ENCODE measurements at regions not wholly inside any gene's neighbourhood (a gene's known extent, or its start where the extent isn't known, plus 50 kb on each side); places are given as distances from the start of the nearest gene placed in this dataset.

GRCh38 chr2:221022554-221022953 lies 549.5 kb downstream of the EPHA4 start:
- Histone ChIP-seq H3K36me3 (no peaks in the 10 kb centered on the region), H3K27me3 (no peaks in the 10 kb centered on the region), H3K9me3 (no peaks in the 10 kb centered on the region), H3K4me3 (no peak overlapping the region), H3K4me1 (no peaks in the 10 kb centered on the region), H3K27ac (no peak overlapping the region)
- intact Hi-C loops (cut with DNase I; ENCODE audit: low total_unique reads) = no loop called here
- in situ Hi-C loops (cut with MboI; ENCODE audit: low sequenced_read_pairs in 4 of 4) = no loop called here
- no peak for DNase-seq
- no peak for ATAC-seq
- TF ChIP-seq POLR2A (IDR thresholded peaks at IDR 0.05) (no peak), CTCF (IDR thresholded peaks at IDR 0.05 in 4 of 5, conservative IDR thresholded peaks at IDR 0.05 in 1 of 5) (no peak)

- Histone ChIP-seq H3K27me3 (no peaks in the 10 kb centered on the region), H3K36me3 (no peaks in the 10 kb centered on the region), H3K4me3 (no peak overlapping the region), H3K9me3 (no peaks in the 10 kb centered on the region), H3K4me1 (no peaks in the 10 kb centered on the region), H3K27ac (no peak overlapping the region)
- ATAC-seq (no peak), DNase-seq (no peak)
- no peak for TF ChIP-seq CTCF (IDR thresholded peaks at IDR 0.05 in 4 of 5, conservative IDR thresholded peaks at IDR 0.05 in 1 of 5)
- TF ChIP-seq POLR2A (IDR thresholded peaks at IDR 0.05) = no peak
- intact Hi-C loops (cut with DNase I; ENCODE audit: low total_unique reads) (no loop called here), in situ Hi-C loops (cut with MboI; ENCODE audit: low sequenced_read_pairs in 4 of 4) (no loop called here)
These were observed 546.7 kb downstream of the EPHA4 start for GRCh38 chr2:221025398-221025797.

- no peak overlapping the region for H3K4me3 ChIP-seq
- no peaks in the 10 kb centered on the region for H3K4me1 ChIP-seq
- no peaks in the 10 kb centered on the region for H3K36me3 ChIP-seq
- H3K27ac ChIP-seq = no peak overlapping the region
- DNase-seq = no peak
- H3K9me3 ChIP-seq = no peaks in the 10 kb centered on the region
- no peak for ATAC-seq
- in situ Hi-C loops (cut with MboI; ENCODE audit: low sequenced_read_pairs in 4 of 4) = no loop called here
- intact Hi-C loops (cut with DNase I; ENCODE audit: low total_unique reads) = loop anchor here (2.0 kb wide), 1 partner anchor 19 kb away; no protein-coding TSS in a partner anchor
- no peak for TF ChIP-seq CTCF (IDR thresholded peaks at IDR 0.05 in 4 of 5, conservative IDR thresholded peaks at IDR 0.05 in 1 of 5)
- no peak for TF ChIP-seq POLR2A (IDR thresholded peaks at IDR 0.05)
- H3K27me3 ChIP-seq = no peaks in the 10 kb centered on the region
These were observed 537.9 kb downstream of the EPHA4 start for GRCh38 chr2:221034026-221034701.

GRCh38 chr2:221034973-221035372 lies 537.1 kb downstream of the EPHA4 start:
- no peaks in the 10 kb centered on the region for H3K36me3 ChIP-seq
- H3K4me1 ChIP-seq = no peaks in the 10 kb centered on the region
- no peaks in the 10 kb centered on the region for H3K27me3 ChIP-seq
- in situ Hi-C loops (cut with MboI; ENCODE audit: low sequenced_read_pairs in 4 of 4) = no loop called here
- intact Hi-C loops (cut with DNase I; ENCODE audit: low total_unique reads) = loop anchor here (2.0 kb wide), 1 partner anchor 18 kb away; no protein-coding TSS in a partner anchor
- DNase-seq = no peak
- no peak for ATAC-seq
- H3K4me3 ChIP-seq = no peak overlapping the region
- H3K27ac ChIP-seq = no peak overlapping the region
- no peak for TF ChIP-seq POLR2A (IDR thresholded peaks at IDR 0.05)
- no peak for TF ChIP-seq CTCF (IDR thresholded peaks at IDR 0.05 in 4 of 5, conservative IDR thresholded peaks at IDR 0.05 in 1 of 5)
- H3K9me3 ChIP-seq = no peaks in the 10 kb centered on the region

- TF ChIP-seq POLR2A (IDR thresholded peaks at IDR 0.05) (no peak), CTCF (IDR thresholded peaks at IDR 0.05 in 4 of 5, conservative IDR thresholded peaks at IDR 0.05 in 1 of 5) (no peak)
- Histone ChIP-seq H3K27me3 (no peaks in the 10 kb centered on the region), H3K27ac (no peak overlapping the region), H3K36me3 (no peaks in the 10 kb centered on the region), H3K9me3 (no peaks in the 10 kb centered on the region), H3K4me3 (no peak overlapping the region), H3K4me1 (no peaks in the 10 kb centered on the region)
- intact Hi-C loops (cut with DNase I; ENCODE audit: low total_unique reads) = no loop called here
- no peak for ATAC-seq
- DNase-seq = no peak
- in situ Hi-C loops (cut with MboI; ENCODE audit: low sequenced_read_pairs in 4 of 4) = no loop called here
These were observed 529.2 kb downstream of the EPHA4 start for GRCh38 chr2:221042926-221043325.

All from gastrocnemius medialis (tissue), 4 donors.